Ascending aorta (tissue), 2 donors: ENCODE measurements at regions not wholly inside any gene's neighbourhood (a gene's known extent, or its start where the extent isn't known, plus 50 kb on each side); places are given as distances from the start of the nearest gene placed in this dataset.
A peak's percentile ranks its signal among the peaks of the same experiment; 100 is the strongest.
"Not testable (repeated sequence)": the region's sequence is repeated elsewhere in the genome, so short reads cannot be mapped to it uniquely, and the experiment has no call there.

ENCODE experiments used
- DNase-seq, 2 donors: peaks; one replicate each; pipeline ENCODE4 v3.0.0-alpha.2; 2019; ENCODE audit warnings: low spot score in 2 of 2
- H3K27ac ChIP-seq, 2 donors: fragments of 200-600 bp; sonication (generic); one replicate each; pipeline ENCODE4 v1.5.1; 2016 to 2017; ENCODE audit warnings: mild to moderate bottlenecking in 1 of 2
- H3K27me3 ChIP-seq: fragments of 200-600 bp; sonication (generic); one replicate; pipeline ENCODE4 v1.5.1; 2017
- H3K36me3 ChIP-seq, 2 donors: fragments of 200-600 bp; sonication (generic); one replicate each; pipeline ENCODE4 v1.5.1; 2016
- H3K4me1 ChIP-seq, 2 donors: fragments of 200-600 bp; sonication (generic); one replicate each; pipeline ENCODE4 v1.5.1; 2016 to 2017; ENCODE audit warnings: mild to moderate bottlenecking in 1 of 2
- H3K4me3 ChIP-seq, 2 donors: fragments of 200-600 bp; sonication (generic); one replicate each; pipeline ENCODE4 v1.5.1; 2016 to 2017; ENCODE audit warnings: mild to moderate bottlenecking in 1 of 2
- H3K9me3 ChIP-seq, 2 donors: fragments of 200-600 bp; sonication (generic); one replicate each; pipeline ENCODE4 v1.5.1; 2016
- CTCF ChIP-seq, 3 experiments: fragments of 200-600 bp in 2 of 3; fragments of 450-650 bp in 1 of 3; sonication (generic) in 2 of 3; IDR thresholded peaks; one replicate each; pipeline ENCODE4 v1.5.1; 2016 to 2019; ENCODE audit warnings: antibody characterized with exemption in 3 of 3, mild to moderate bottlenecking in 1 of 3, moderate library complexity in 1 of 3
- intact Hi-C: fragments of 100-400 bp; cut with DNase I; formaldehyde crosslinking; loops from one replicate; pipeline ENCODE4 v1.15.1; 2023

- Histone ChIP-seq H3K36me3 (no peaks in the 10 kb centered on the region), H3K27ac (no peak overlapping the region), H3K4me3 (no peak overlapping the region), H3K4me1 (no peaks in the 10 kb centered on the region), H3K9me3 (no peaks in the 10 kb centered on the region), H3K27me3 (no peaks in the 10 kb centered on the region)
- DNase-seq = no peak
- no peak for TF ChIP-seq CTCF (IDR thresholded peaks at IDR 0.05)
- intact Hi-C loops = no loop called here
Measured at GRCh38 chrX:40872351-40872750, 137.0 kb upstream of the MED14 start.

GRCh38 chrX:40875476-40875875 is 140.1 kb upstream of the MED14 start:
- intact Hi-C loops = loop anchor here (5.0 kb wide), 1 partner anchor 237 kb away; no protein-coding TSS in a partner anchor
- no peak for TF ChIP-seq CTCF (IDR thresholded peaks at IDR 0.05)

GRCh38 chrX:40877887-40878286 is 142.5 kb upstream of the MED14 start:
- DNase-seq = no peak
- no peak overlapping the region for H3K4me3 ChIP-seq
- no peaks in the 10 kb centered on the region for H3K4me1 ChIP-seq
- intact Hi-C loops = loop anchor here (5.0 kb wide), 1 partner anchor 234 kb away; no protein-coding TSS in a partner anchor
- H3K36me3 ChIP-seq = no peaks in the 10 kb centered on the region
- H3K27ac ChIP-seq = no peak overlapping the region
- TF ChIP-seq CTCF (IDR thresholded peaks at IDR 0.05) = peak in 2 of 3 experiments; percentile 25 to 48
- H3K9me3 ChIP-seq = no peaks in the 10 kb centered on the region
- no peaks in the 10 kb centered on the region for H3K27me3 ChIP-seq

More at GRCh38 chrX:40875476-40875875, 140.1 kb upstream of the MED14 start:
- no peaks in the 10 kb centered on the region for H3K36me3 ChIP-seq
- H3K4me3 ChIP-seq = no peak overlapping the region
- no peak overlapping the region for H3K27ac ChIP-seq
- DNase-seq = no peak
- no peaks in the 10 kb centered on the region for H3K4me1 ChIP-seq
- H3K27me3 ChIP-seq = no peaks in the 10 kb centered on the region
- no peaks in the 10 kb centered on the region for H3K9me3 ChIP-seq

- Histone ChIP-seq H3K4me1 (no peaks in the 10 kb centered on the region), H3K36me3 (no peaks in the 10 kb centered on the region), H3K4me3 (no peak overlapping the region), H3K27me3 (no peaks in the 10 kb centered on the region), H3K27ac (no peak overlapping the region), H3K9me3 (no peaks in the 10 kb centered on the region)
- intact Hi-C loops = loop anchor here (5.0 kb wide), 1 partner anchor 234 kb away; no protein-coding TSS in a partner anchor
- no peak for TF ChIP-seq CTCF (IDR thresholded peaks at IDR 0.05)
- DNase-seq = no peak
Measured at GRCh38 chrX:40878766-40879165, 143.4 kb upstream of the MED14 start.

GRCh38 chrX:40879172-40879571 is 143.8 kb upstream of the MED14 start:
- H3K4me3 ChIP-seq, H3K27me3 ChIP-seq, H3K4me1 ChIP-seq, H3K27ac ChIP-seq, H3K9me3 ChIP-seq, DNase-seq, H3K36me3 ChIP-seq: not testable (repeated sequence)
- intact Hi-C loops = loop anchor here (5.0 kb wide), 1 partner anchor 233 kb away; no protein-coding TSS in a partner anchor

- Histone ChIP-seq H3K4me1 (no peaks in the 10 kb centered on the region), H3K27me3 (no peaks in the 10 kb centered on the region), H3K27ac (no peak overlapping the region), H3K36me3 (no peaks in the 10 kb centered on the region), H3K4me3 (no peak overlapping the region), H3K9me3 (no peaks in the 10 kb centered on the region)
- intact Hi-C loops = no loop called here
- no peak for TF ChIP-seq CTCF (IDR thresholded peaks at IDR 0.05)
- DNase-seq = no peak
Measured at GRCh38 chrX:40880712-40881111, 145.4 kb upstream of the MED14 start.
